ENCODE measurements at regions not wholly inside any gene's neighbourhood (a gene's known extent, or its start where the extent isn't known, plus 50 kb on each side); places are given as distances from the start of the nearest gene placed in this dataset.

- no peak for TF ChIP-seq ZFX (IDR thresholded peaks at IDR 0.05)
- no peak for TF ChIP-seq ATF3 (IDR thresholded peaks at IDR 0.05)
- TF ChIP-seq EZH2 (IDR thresholded peaks at IDR 0.05) = no peak
- TF ChIP-seq SIN3A (IDR thresholded peaks at IDR 0.05; ENCODE audit: low read depth) = no peak
- TF ChIP-seq ZNF274 (IDR thresholded peaks at IDR 0.05; ENCODE audit: low read depth, low read length) = no peak
- TF ChIP-seq EZH2phosphoT487 (IDR thresholded peaks at IDR 0.05; ENCODE audit: borderline replicate concordance) = no peak
- TF ChIP-seq RAD21 (IDR thresholded peaks at IDR 0.05; ENCODE audit: low read depth) = no peak
- TF ChIP-seq TCF7L2 (IDR thresholded peaks at IDR 0.05; ENCODE audit: borderline replicate concordance, extremely low read depth, insufficient read depth, insufficient read length) = no peak
Measured at GRCh38 chr5:121478636-121479035, 373.0 kb upstream of the FTMT start (continued).

- Histone ChIP-seq H3K36me3 (ENCODE audit: control insufficient read depth in 1 of 2, insufficient read depth in 2 of 2, low read length in 2 of 2) (no peaks in the 10 kb centered on the region), H3K9me3 (ENCODE audit: control insufficient read depth in 1 of 2, insufficient read depth in 1 of 2, low read depth in 1 of 2, low read length in 2 of 2) (no peaks in the 10 kb centered on the region), H3K4me2 (ENCODE audit: low read length) (no peak overlapping the region), H3K9me2 (ENCODE audit: insufficient read depth) (no peaks in the 10 kb centered on the region), H3K4me3 (replicated peaks in 1 of 2; ENCODE audit: low read depth in 1 of 2, low read length in 2 of 2) (no peak overlapping the region), H3K27ac (ENCODE audit: low read depth, low read length) (no peak overlapping the region), H4K20me1 (ENCODE audit: insufficient read depth) (no peaks in the 10 kb centered on the region), H3K4me1 (ENCODE audit: control insufficient read depth in 1 of 2, insufficient read depth in 2 of 2, low read length in 2 of 2) (no peaks in the 10 kb centered on the region), H2AFZ (ENCODE audit: low read depth, low read length, poor library complexity, severe bottlenecking) (no peak overlapping the region), H3K27me3 (ENCODE audit: insufficient read depth, low read length) (no peaks in the 10 kb centered on the region), H3K9ac (ENCODE audit: low read length) (no peak overlapping the region), H3K79me2 (ENCODE audit: insufficient read depth, low read length) (no peaks in the 10 kb centered on the region)
- CTCF ChIA-PET = no interaction called here
- BruUV-seq (replicated peaks) = no TSS peak
- intact Hi-C loops (cut with micrococcal nuclease) = no loop called here
- ATAC-seq = no peak
- no peak for DNase-seq (ENCODE audit: low read depth, low spot score)
- POLR2A ChIA-PET = no interaction called here
- RAD21 ChIA-PET (ENCODE audit: low non-redundant PET in 1 of 2, low total read pairs in 2 of 2, uncharacterized antibody in 2 of 2, unreplicated experiment in 2 of 2) = no interaction called here
- TF ChIP-seq CEBPB (IDR thresholded peaks at IDR 0.05; ENCODE audit: low read depth) (no peak), POLR2AphosphoS5 (IDR thresholded peaks at IDR 0.05; ENCODE audit: low read depth, low read length) (no peak), RAD21 (IDR thresholded peaks at IDR 0.05; ENCODE audit: low read depth) (no peak), TCF7L2 (IDR thresholded peaks at IDR 0.05; ENCODE audit: borderline replicate concordance, extremely low read depth, insufficient read depth, insufficient read length) (no peak), ATF3 (IDR thresholded peaks at IDR 0.05) (no peak), ZBTB33 (IDR thresholded peaks at IDR 0.05; ENCODE audit: extremely low read depth, insufficient replicate concordance, low read length) (no peak), EGR1 (IDR thresholded peaks at IDR 0.05; ENCODE audit: low read depth) (no peak), EZH2phosphoT487 (IDR thresholded peaks at IDR 0.05; ENCODE audit: borderline replicate concordance) (no peak), MAX (IDR thresholded peaks at IDR 0.05) (no peak), FOSL1 (IDR thresholded peaks at IDR 0.05; ENCODE audit: low read depth) (no peak), ZFX (IDR thresholded peaks at IDR 0.05) (no peak), CTCF (IDR thresholded peaks at IDR 0.05 in 2 of 3, conservative IDR thresholded peaks at IDR 0.05 in 1 of 3; ENCODE audit: borderline replicate concordance in 1 of 3, insufficient read depth in 1 of 3, low read depth in 2 of 3, low read length in 2 of 3) (no peak)
Measured at GRCh38 chr5:121479337-121479736, 372.3 kb upstream of the FTMT start.

Measured in HCT116 (cell line).